ENCODE measurements at regions not wholly inside any gene's neighbourhood (a gene's known extent, or its start where the extent isn't known, plus 50 kb on each side); places are given as distances from the start of the nearest gene placed in this dataset.
A peak's percentile ranks its signal among the peaks of the same experiment; 100 is the strongest.

GRCh38 chr14:26766726-26767125 lies 168.9 kb upstream of the NOVA1 start:
- no peak for DNase-seq (ENCODE audit: low spot score)

GRCh38 chr14:26773906-26774593 lies 176.2 kb upstream of the NOVA1 start:
- no peak for DNase-seq (ENCODE audit: low spot score)

GRCh38 chr14:26775765-26776563 lies 178.1 kb upstream of the NOVA1 start:
- DNase-seq (ENCODE audit: low spot score): no peak

GRCh38 chr14:26791117-26791806 lies 193.4 kb upstream of the NOVA1 start:
- no peak for DNase-seq (ENCODE audit: low spot score)

- no peak for DNase-seq (ENCODE audit: low spot score)
These were observed 196.9 kb upstream of the NOVA1 start for GRCh38 chr14:26794731-26795130.

GRCh38 chr14:26808407-26808806 lies 210.6 kb upstream of the NOVA1 start:
- DNase-seq (ENCODE audit: low spot score): no peak

- no peak for DNase-seq (ENCODE audit: low spot score)
These were observed 212.8 kb upstream of the NOVA1 start for GRCh38 chr14:26810631-26811030.

GRCh38 chr14:26811756-26812305 lies 214.0 kb upstream of the NOVA1 start:
- no peak for DNase-seq (ENCODE audit: low spot score)

- no peak for DNase-seq (ENCODE audit: low spot score)
These were observed 222.3 kb upstream of the NOVA1 start for GRCh38 chr14:26820138-26820537.

GRCh38 chr14:26820572-26820971 lies 222.7 kb upstream of the NOVA1 start:
- DNase-seq (ENCODE audit: low spot score): no peak

- no peak for DNase-seq (ENCODE audit: low spot score)
These were observed 230.9 kb upstream of the NOVA1 start for GRCh38 chr14:26828741-26829140.

GRCh38 chr14:26833621-26834176 lies 235.9 kb upstream of the NOVA1 start:
- no peak for DNase-seq (ENCODE audit: low spot score)

GRCh38 chr14:26835979-26836570 lies 238.2 kb upstream of the NOVA1 start:
- DNase-seq (ENCODE audit: low spot score): no peak

- DNase-seq (ENCODE audit: low spot score): no peak
These were observed 241.6 kb upstream of the NOVA1 start for GRCh38 chr14:26839481-26839880.

- no peak for DNase-seq (ENCODE audit: low spot score)
These were observed 243.5 kb upstream of the NOVA1 start for GRCh38 chr14:26841326-26841725.

- DNase-seq (ENCODE audit: low spot score): peak; percentile 34
These were observed 244.3 kb upstream of the NOVA1 start for GRCh38 chr14:26841920-26842741.

GRCh38 chr14:26845151-26845818 lies 247.5 kb upstream of the NOVA1 start:
- DNase-seq (ENCODE audit: low spot score): no peak

- DNase-seq (ENCODE audit: low spot score): no peak
These were observed 248.6 kb upstream of the NOVA1 start for GRCh38 chr14:26846388-26846787.

- no peak for DNase-seq (ENCODE audit: low spot score)
These were observed 251.7 kb upstream of the NOVA1 start for GRCh38 chr14:26849514-26849913.

GRCh38 chr14:26851793-26852192 lies 254.0 kb upstream of the NOVA1 start:
- no peak for DNase-seq (ENCODE audit: low spot score)

Measured in HuH-7.5 (cell line).